ENCODE measurements at regions not wholly inside any gene's neighbourhood (a gene's known extent, or its start where the extent isn't known, plus 50 kb on each side); places are given as distances from the start of the nearest gene placed in this dataset.

DNA sequence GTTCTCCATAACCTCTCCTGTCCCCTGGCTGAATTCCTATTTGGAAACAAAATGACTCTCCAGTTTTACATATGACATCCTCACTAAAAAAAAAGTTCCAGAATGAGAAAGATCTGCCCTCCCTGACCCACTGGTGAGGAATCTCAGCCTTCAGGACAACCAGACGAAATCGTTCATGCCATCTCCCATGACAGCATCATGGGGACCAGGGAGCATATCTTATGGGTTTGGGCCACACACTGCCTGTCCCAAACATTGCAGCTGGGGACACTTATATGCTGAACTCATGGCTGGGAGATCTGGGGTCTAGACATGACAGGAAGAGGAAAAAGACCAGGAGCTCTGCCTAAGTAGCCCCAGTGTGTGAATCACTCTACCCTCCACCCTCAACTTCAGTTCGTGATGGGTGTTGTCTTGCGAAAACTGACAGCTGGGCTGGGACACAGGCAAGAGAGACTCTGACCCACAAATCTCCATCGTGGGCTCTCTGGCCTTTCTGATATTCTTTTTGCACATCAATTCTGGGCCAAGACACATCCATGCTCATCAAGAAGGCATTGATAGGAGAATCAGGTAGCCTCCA lies 102.0 kb downstream of the ZNF280B start:
- no peaks in the 10 kb centered on the region; a peak in 1 of 5 replicates for H3K9me3 Mint-ChIP-seq
- Histone ChIP-seq H2AFZ (ENCODE audit: low read length) (no peak overlapping the region), H3K9ac (ENCODE audit: extremely low read depth, insufficient read length, low read length) (no peak overlapping the region), H3K4me2 (ENCODE audit: insufficient read depth, insufficient read length, low read length) (no peak overlapping the region), H3K79me2 (ENCODE audit: insufficient read depth, low read length) (no peaks in the 10 kb centered on the region), H4K20me1 (ENCODE audit: control insufficient read depth, insufficient read depth, insufficient read length) (no peaks in the 10 kb centered on the region), H3K27me3 (ENCODE audit: insufficient read depth, low read length) (peaks cover 67% of the 10 kb centered on the region), H3K27ac (ENCODE audit: insufficient read length, low read depth, low read length) (no peak overlapping the region), H3T11ph (ENCODE audit: low read length) (no peak overlapping the region), H2BK20ac (ENCODE audit: low read depth, low read length, poor library complexity, severe bottlenecking) (no peak overlapping the region), H2BK5ac (ENCODE audit: insufficient read length, low read length) (no peak overlapping the region), H2BK15ac (ENCODE audit: low read depth, low read length) (no peak overlapping the region), H4K91ac (ENCODE audit: insufficient read length, low read depth, low read length) (no peak overlapping the region), H3K23me2 (ENCODE audit: insufficient read length, low read depth, low read length, poor library complexity, severe bottlenecking) (no peaks in the 10 kb centered on the region), H2AK5ac (ENCODE audit: insufficient read length, low read length) (no peak overlapping the region), H3K56ac (ENCODE audit: insufficient read length, low read depth, low read length) (no peak overlapping the region), H2BK120ac (ENCODE audit: low read depth, low read length, poor library complexity, severe bottlenecking) (no peak overlapping the region), H3K14ac (ENCODE audit: insufficient read depth, low read length) (no peak overlapping the region), H3K79me1 (ENCODE audit: insufficient read depth, low read depth, low read length, poor library complexity, severe bottlenecking) (no peaks in the 10 kb centered on the region), H3K4ac (ENCODE audit: low read depth, low read length) (no peak overlapping the region), H4K8ac (replicated peaks; ENCODE audit: insufficient read length, low read depth, low read length) (no peak overlapping the region), H2BK12ac (ENCODE audit: insufficient read length, low read depth, low read length) (no peak overlapping the region), H4K5ac (ENCODE audit: insufficient read length, low read depth, low read length) (no peak overlapping the region), H3K4me1 (ENCODE audit: insufficient read depth, low read length) (no peaks in the 10 kb centered on the region), H3K23ac (ENCODE audit: insufficient read length, low read depth, low read length) (no peak overlapping the region), H3K18ac (ENCODE audit: insufficient read length, low read depth, low read length) (no peak overlapping the region), H3K9me3 (ENCODE audit: control insufficient read depth, low read depth, low read length) (no peaks in the 10 kb centered on the region)
- H3K4me1 Mint-ChIP-seq = no peaks in the 10 kb centered on the region
- TF ChIP-seq, protein P1, sequence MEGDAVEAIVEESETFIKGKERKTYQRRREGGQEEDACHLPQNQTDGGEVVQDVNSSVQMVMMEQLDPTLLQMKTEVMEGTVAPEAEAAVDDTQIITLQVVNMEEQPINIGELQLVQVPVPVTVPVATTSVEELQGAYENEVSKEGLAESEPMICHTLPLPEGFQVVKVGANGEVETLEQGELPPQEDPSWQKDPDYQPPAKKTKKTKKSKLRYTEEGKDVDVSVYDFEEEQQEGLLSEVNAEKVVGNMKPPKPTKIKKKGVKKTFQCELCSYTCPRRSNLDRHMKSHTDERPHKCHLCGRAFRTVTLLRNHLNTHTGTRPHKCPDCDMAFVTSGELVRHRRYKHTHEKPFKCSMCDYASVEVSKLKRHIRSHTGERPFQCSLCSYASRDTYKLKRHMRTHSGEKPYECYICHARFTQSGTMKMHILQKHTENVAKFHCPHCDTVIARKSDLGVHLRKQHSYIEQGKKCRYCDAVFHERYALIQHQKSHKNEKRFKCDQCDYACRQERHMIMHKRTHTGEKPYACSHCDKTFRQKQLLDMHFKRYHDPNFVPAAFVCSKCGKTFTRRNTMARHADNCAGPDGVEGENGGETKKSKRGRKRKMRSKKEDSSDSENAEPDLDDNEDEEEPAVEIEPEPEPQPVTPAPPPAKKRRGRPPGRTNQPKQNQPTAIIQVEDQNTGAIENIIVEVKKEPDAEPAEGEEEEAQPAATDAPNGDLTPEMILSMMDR (conservative IDR thresholded peaks at IDR 0.05) = no peak
- H3K27ac Mint-ChIP-seq = no peak overlapping the region
- no peak overlapping the region for H3K4me3 Mint-ChIP-seq
- WGBS (ENCODE audit: extremely low coverage, insufficient read length, low lambda C conversion rate) = no CpG with 5 or more reads among the region's 5 CpGs
- H3K27me3 Mint-ChIP-seq (ENCODE audit: low read depth) = peaks cover 100% of the 10 kb centered on the region
- H3K36me3 Mint-ChIP-seq (ENCODE audit: insufficient read depth in 1 of 3, low read depth in 3 of 3) = no peaks in the 10 kb centered on the region
- no peak for DNase-seq
